Inferior parietal cortex (tissue), 1 donor: ENCODE measurements at regions not wholly inside any gene's neighbourhood (a gene's known extent, or its start where the extent isn't known, plus 50 kb on each side); places are given as distances from the start of the nearest gene placed in this dataset.

Experiments used
- DNase-seq: peaks from one replicate; pipeline ENCODE4 v3.0.0-alpha.2; 2016; ENCODE audit errors: extremely low spot score

- no peak for DNase-seq
These were observed 173.6 kb downstream of the ARHGAP12 start for GRCh38 chr10:31754803-31755624.

GRCh38 chr10:31753681-31754080, 174.9 kb downstream of the ARHGAP12 start:
- no peak for DNase-seq

- DNase-seq, result no peak
These were observed 176.5 kb downstream of the ARHGAP12 start for GRCh38 chr10:31752170-31752569.

- DNase-seq, result no peak
These were observed 176.9 kb downstream of the ARHGAP12 start for GRCh38 chr10:31751738-31752080.

- peak; percentile 8 for DNase-seq
These were observed 177.4 kb downstream of the ARHGAP12 start for GRCh38 chr10:31751051-31751737.

GRCh38 chr10:31749981-31750840, 178.4 kb downstream of the ARHGAP12 start:
- peak; percentile 13 for DNase-seq

- no peak for DNase-seq
These were observed 179.3 kb downstream of the ARHGAP12 start for GRCh38 chr10:31749301-31749700.

- no peak for DNase-seq
These were observed 182.8 kb downstream of the ARHGAP12 start for GRCh38 chr10:31745612-31746376.

- DNase-seq, result no peak
These were observed 184.6 kb downstream of the ARHGAP12 start for GRCh38 chr10:31744025-31744424.

- no peak for DNase-seq
These were observed 186.4 kb downstream of the ARHGAP12 start for GRCh38 chr10:31742255-31742654.

- no peak for DNase-seq
These were observed 187.2 kb downstream of the ARHGAP12 start for GRCh38 chr10:31741473-31741872.

- no peak for DNase-seq
These were observed 188.9 kb downstream of the ARHGAP12 start for GRCh38 chr10:31739711-31740110.

- no peak for DNase-seq
These were observed 189.5 kb downstream of the ARHGAP12 start for GRCh38 chr10:31739146-31739545.

- no peak for DNase-seq
These were observed 196.9 kb downstream of the ARHGAP12 start for GRCh38 chr10:31731711-31732110.

GRCh38 chr10:31730776-31731175, 197.9 kb downstream of the ARHGAP12 start:
- DNase-seq, result no peak

- DNase-seq, result no peak
These were observed 199.9 kb downstream of the ARHGAP12 start for GRCh38 chr10:31728698-31729224.

GRCh38 chr10:31725436-31725835, 203.2 kb downstream of the ARHGAP12 start:
- DNase-seq, result no peak

GRCh38 chr10:31724296-31724695, 204.3 kb downstream of the ARHGAP12 start:
- DNase-seq, result no peak

GRCh38 chr10:31723106-31723750, 205.4 kb downstream of the ARHGAP12 start:
- no peak for DNase-seq

- no peak for DNase-seq
These were observed 207.5 kb downstream of the ARHGAP12 start for GRCh38 chr10:31721096-31721495.

- no peak for DNase-seq
These were observed 208.1 kb downstream of the ARHGAP12 start for GRCh38 chr10:31720546-31720945.
